H7 (cell line): ENCODE measurements at regions not wholly inside any gene's neighbourhood (a gene's known extent, or its start where the extent isn't known, plus 50 kb on each side); places are given as distances from the start of the nearest gene placed in this dataset.

Experiments used
- DNase-seq: peaks from one replicate; pipeline ENCODE4 v3.0.0; 2012
- H3K27me3 ChIP-seq: 2 replicates; pipeline ENCODE4 v1.6.0; 2011; ENCODE audit warnings: mild to moderate bottlenecking, low read length; ENCODE audit not compliant: control insufficient read depth, insufficient read depth
- H3K36me3 ChIP-seq: replicated peaks from 2 replicates; pipeline ENCODE4 v1.5.1; 2011; ENCODE audit warnings: low read length; ENCODE audit not compliant: control insufficient read depth, insufficient read depth
- H3K4me3 ChIP-seq: 2 replicates; pipeline ENCODE4 v1.5.1; 2011; ENCODE audit warnings: low read depth, mild to moderate bottlenecking, control low read depth, low read length, moderate library complexity; ENCODE audit not compliant: insufficient read depth

GRCh38 chr9:115964710-115965347 is 188.8 kb upstream of the PAPPA start:
- Histone ChIP-seq H3K4me3 (no peak overlapping the region), H3K27me3 (no peaks in the 10 kb centered on the region), H3K36me3 (no peaks in the 10 kb centered on the region)
- DNase-seq = no peak

GRCh38 chr9:115966660-115967059 is 186.9 kb upstream of the PAPPA start:
- Histone ChIP-seq H3K36me3 (no peaks in the 10 kb centered on the region), H3K27me3 (no peaks in the 10 kb centered on the region), H3K4me3 (no peak overlapping the region)
- DNase-seq = no peak

DNA sequence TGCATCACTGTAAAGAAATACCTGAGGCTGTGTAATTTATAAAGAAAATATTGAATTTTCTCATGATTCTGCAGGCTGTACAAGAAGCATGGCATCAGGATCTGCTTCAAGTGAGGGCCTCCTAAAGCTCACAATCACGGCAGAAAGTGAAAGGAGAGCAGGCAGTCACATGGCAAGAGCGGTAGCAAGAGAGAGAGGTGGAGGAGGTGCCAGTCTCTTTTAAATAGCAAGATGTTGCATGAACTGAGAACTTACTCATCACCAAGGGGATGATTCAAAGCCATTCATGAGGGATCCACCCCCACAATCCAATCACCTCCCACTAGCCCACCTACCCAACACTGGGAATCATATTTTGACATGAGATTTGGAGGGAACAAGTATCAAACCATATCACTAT is 184.5 kb upstream of the PAPPA start:
- H3K36me3 ChIP-seq = no peaks in the 10 kb centered on the region
- no peak overlapping the region for H3K4me3 ChIP-seq
- no peaks in the 10 kb centered on the region for H3K27me3 ChIP-seq
- DNase-seq = no peak

GRCh38 chr9:115972362-115972761 is 181.2 kb upstream of the PAPPA start:
- Histone ChIP-seq H3K36me3 (no peaks in the 10 kb centered on the region), H3K4me3 (no peak overlapping the region), H3K27me3 (no peaks in the 10 kb centered on the region)
- DNase-seq = no peak

DNA sequence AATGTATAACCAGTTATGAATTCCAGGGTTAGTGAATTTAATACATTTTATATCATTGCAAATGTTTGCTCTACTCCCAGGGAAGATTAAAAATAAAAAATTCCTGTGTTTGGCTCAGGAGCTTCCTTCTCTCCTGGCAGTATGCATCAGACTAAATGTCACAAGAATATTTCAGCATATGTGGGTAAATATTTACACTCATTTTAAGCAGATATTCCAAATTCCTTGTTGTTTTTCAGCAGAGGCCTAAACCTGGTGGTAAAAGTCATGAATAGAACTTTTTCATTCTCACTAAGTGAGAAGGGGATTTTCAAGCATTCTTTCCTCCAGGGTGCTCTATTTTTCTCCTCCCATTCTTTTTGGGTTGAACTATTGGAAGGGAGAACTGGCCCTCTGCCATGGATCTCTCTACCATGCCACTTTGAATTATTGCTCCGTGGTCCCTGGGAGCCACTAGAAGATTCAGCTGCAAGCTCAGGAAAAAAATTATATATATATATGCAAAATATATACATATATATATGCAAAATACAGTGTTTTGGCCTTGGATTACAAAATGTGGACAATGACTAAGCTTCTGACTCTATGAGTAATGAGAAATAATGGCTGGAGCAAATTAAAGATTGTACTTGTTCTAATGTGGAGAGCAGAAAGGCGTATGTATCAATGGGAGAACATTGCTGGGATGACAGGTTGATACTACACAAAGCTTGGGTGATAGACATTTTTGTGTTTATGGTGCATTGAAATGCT is 180.6 kb upstream of the PAPPA start:
- DNase-seq = no peak
- no peaks in the 10 kb centered on the region for H3K27me3 ChIP-seq
- no peak overlapping the region for H3K4me3 ChIP-seq
- H3K36me3 ChIP-seq = no peaks in the 10 kb centered on the region

DNA sequence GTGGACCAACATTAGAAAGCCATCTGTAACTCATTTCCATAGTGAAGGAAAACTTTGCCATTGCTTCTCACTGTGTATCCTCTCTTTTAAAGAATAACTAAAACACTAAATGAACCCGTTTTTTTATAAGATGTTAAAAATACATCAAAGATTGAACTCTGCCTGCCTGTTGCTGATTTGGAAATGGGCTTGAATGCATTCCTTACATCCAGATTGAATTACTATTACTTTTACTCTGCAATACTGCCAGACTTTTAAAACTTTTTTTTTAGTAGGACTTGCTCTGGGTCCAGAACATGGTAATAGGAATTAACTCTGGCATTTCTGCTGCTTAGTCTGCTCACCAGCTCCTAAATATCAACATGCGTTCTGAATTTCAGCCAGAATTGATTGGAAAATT is 176.8 kb upstream of the PAPPA start:
- no peak for DNase-seq
- H3K27me3 ChIP-seq = no peaks in the 10 kb centered on the region
- no peak overlapping the region for H3K4me3 ChIP-seq
- no peaks in the 10 kb centered on the region for H3K36me3 ChIP-seq

DNA sequence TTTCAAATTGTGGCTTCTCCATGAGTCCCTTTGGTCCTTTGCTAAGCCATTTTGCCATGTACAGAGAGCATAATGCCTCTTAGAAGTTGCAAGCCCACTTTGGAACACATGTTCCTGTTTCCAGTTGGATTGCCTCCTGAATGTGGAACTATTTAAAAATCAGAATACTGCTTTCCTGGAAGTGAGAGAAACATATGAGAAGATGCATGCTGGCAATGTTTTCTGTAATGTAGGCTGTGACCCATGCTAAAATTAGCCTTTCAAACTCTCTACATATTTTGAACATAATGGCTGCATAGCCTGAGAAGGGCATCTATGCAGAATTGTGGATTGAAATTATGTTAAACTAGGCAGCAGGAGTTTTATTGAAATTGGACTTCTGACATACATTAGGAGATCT is 175.5 kb upstream of the PAPPA start:
- no peaks in the 10 kb centered on the region for H3K36me3 ChIP-seq
- no peaks in the 10 kb centered on the region for H3K27me3 ChIP-seq
- DNase-seq = no peak
- H3K4me3 ChIP-seq = no peak overlapping the region

DNA sequence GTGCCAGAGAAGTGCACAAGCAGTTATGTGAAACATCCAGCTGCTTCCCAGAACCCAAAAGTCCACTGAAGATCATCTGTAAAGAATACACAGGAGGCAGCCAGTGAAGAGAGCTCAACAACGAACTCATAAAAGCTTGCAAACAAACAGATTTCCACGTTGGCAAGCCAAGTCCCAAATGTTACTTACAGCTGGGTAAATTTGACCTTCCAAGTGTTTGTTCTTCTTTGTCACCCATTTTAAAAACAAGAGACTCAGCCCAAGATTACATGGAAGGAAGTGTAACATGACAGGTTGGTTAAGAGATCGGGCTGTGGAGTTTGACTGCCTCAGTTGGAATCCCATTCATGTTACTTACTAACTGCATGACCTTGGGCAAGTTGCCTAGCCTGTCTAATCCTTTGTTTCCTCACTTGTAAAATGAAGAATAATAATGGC is 174.9 kb upstream of the PAPPA start:
- no peaks in the 10 kb centered on the region for H3K36me3 ChIP-seq
- H3K4me3 ChIP-seq = no peak overlapping the region
- no peak for DNase-seq
- no peaks in the 10 kb centered on the region for H3K27me3 ChIP-seq

GRCh38 chr9:115980054-115980453 is 173.5 kb upstream of the PAPPA start:
- H3K27me3 ChIP-seq = no peaks in the 10 kb centered on the region
- DNase-seq = no peak
- no peaks in the 10 kb centered on the region for H3K36me3 ChIP-seq
- H3K4me3 ChIP-seq = no peak overlapping the region

GRCh38 chr9:115980502-115980901 is 173.1 kb upstream of the PAPPA start:
- H3K27me3 ChIP-seq = no peaks in the 10 kb centered on the region
- no peaks in the 10 kb centered on the region for H3K36me3 ChIP-seq
- H3K4me3 ChIP-seq = no peak overlapping the region
- no peak for DNase-seq

- Histone ChIP-seq H3K4me3 (no peak overlapping the region), H3K27me3 (no peaks in the 10 kb centered on the region), H3K36me3 (no peaks in the 10 kb centered on the region)
- DNase-seq = no peak
These were observed 172.6 kb upstream of the PAPPA start for GRCh38 chr9:115980976-115981375.

GRCh38 chr9:115983366-115983765 is 170.2 kb upstream of the PAPPA start:
- H3K27me3 ChIP-seq = no peaks in the 10 kb centered on the region
- DNase-seq = no peak
- no peak overlapping the region for H3K4me3 ChIP-seq
- no peaks in the 10 kb centered on the region for H3K36me3 ChIP-seq

GRCh38 chr9:115985657-115986056 is 167.9 kb upstream of the PAPPA start:
- Histone ChIP-seq H3K27me3 (no peaks in the 10 kb centered on the region), H3K36me3 (no peaks in the 10 kb centered on the region), H3K4me3 (no peak overlapping the region)
- DNase-seq = no peak

- Histone ChIP-seq H3K27me3 (no peaks in the 10 kb centered on the region), H3K36me3 (no peaks in the 10 kb centered on the region)
These were observed 167.1 kb upstream of the PAPPA start for GRCh38 chr9:115986508-115986907.

DNA sequence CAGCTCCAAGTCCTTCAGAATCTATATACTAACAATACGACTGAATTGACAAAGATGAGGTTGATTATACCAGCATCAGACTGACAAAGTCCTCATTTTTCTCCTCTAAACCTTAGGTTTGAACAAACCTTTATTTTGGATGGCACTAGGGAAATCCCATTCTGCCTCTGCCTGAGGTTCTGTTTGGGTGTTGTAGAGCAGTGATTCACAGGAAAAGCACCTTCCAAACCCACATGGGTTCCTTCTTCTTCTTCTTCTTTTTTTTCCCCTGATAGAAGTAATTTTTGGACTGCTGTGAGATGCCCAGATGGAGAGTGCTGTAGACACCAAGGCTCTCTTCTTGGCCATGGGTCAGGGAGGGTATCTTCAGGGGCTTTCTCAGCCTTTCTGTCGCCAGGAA is 164.9 kb upstream of the PAPPA start:
- Histone ChIP-seq H3K27me3 (no peaks in the 10 kb centered on the region), H3K4me3 (no peak overlapping the region), H3K36me3 (no peaks in the 10 kb centered on the region)
- DNase-seq = no peak

More at GRCh38 chr9:115986508-115986907, 167.1 kb upstream of the PAPPA start:
- DNase-seq = no peak
- no peak overlapping the region for H3K4me3 ChIP-seq
